ENCODE measurements at regions not wholly inside any gene's neighbourhood (a gene's known extent, or its start where the extent isn't known, plus 50 kb on each side); places are given as distances from the start of the nearest gene placed in this dataset.

DNA sequence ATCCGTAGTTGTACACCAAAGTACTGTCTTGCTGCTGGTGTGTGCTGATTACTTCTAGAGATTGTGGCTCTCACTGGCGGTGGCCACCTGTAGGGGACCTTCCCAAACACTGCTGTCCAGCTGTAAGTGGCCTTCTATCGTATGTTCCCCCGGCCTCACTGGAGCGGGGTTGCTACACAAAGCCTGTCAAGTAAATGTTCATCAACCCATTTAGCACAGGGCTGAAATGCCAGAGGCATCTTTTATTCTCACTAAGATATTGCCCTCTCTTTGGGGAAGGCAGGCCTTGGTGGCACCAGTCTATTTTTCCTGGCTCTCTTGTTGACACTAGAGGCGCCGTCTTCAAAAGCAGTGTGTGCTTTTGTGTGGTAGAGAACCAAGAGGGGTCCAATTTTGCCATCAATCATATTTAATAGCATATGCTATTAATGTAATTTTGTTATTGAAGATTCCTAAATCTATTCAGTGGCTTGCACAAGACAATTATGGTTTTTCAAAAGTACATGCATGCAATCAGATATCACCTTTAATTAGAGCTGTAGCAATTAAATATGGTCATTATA, 514.4 kb upstream of the SALL1 start:
- no peak overlapping the region for H2AFZ ChIP-seq (ENCODE audit: low read length, unreplicated experiment)
- H3K79me2 ChIP-seq (ENCODE audit: control insufficient read depth, insufficient read depth, low read length, unreplicated experiment), result no peaks in the 10 kb centered on the region
- no peaks in the 10 kb centered on the region for H3K36me3 ChIP-seq (ENCODE audit: insufficient read depth, low read length)
- H3K4me3 ChIP-seq (ENCODE audit: low read depth, low read length), result no peak overlapping the region
- no peaks in the 10 kb centered on the region for H3K4me1 ChIP-seq (ENCODE audit: control insufficient read depth, insufficient read depth, low read length, unreplicated experiment)
- H3K27ac ChIP-seq (ENCODE audit: low read depth, low read length), result no peak overlapping the region
- H3K27me3 ChIP-seq (ENCODE audit: insufficient read depth, low read length), result peaks cover 28% of the 10 kb centered on the region

DNA sequence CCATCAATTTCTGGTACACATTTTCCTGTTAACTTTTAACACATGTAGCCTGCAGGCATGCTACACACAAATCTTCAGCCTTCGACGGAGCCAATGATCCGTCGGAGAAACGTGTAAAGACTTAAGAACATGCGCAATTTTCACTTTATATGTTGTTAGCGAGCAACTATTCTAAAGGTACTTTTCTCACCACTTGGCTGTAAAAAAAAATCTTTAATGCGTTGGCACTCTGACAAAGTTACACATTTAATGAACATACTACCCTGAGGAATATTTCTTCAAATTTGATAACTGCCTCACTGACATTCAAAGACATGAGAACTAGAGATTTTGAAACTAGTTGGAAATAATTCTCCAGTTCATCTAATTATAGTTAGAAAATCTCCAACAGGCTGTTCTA, 507.5 kb upstream of the SALL1 start:
- peaks cover 6% of the 10 kb centered on the region; the same call in 1 of the 2 replicates for H3K27me3 ChIP-seq (ENCODE audit: insufficient read depth, low read length)
- H3K4me1 ChIP-seq (ENCODE audit: control insufficient read depth, insufficient read depth, low read length, unreplicated experiment), result no peaks in the 10 kb centered on the region
- no peaks in the 10 kb centered on the region for H3K36me3 ChIP-seq (ENCODE audit: insufficient read depth, low read length)
- no peak overlapping the region for H3K4me3 ChIP-seq (ENCODE audit: low read depth, low read length)
- H3K79me2 ChIP-seq (ENCODE audit: control insufficient read depth, insufficient read depth, low read length, unreplicated experiment), result no peaks in the 10 kb centered on the region
- H3K27ac ChIP-seq (ENCODE audit: low read depth, low read length), result no peak overlapping the region
- no peak overlapping the region for H2AFZ ChIP-seq (ENCODE audit: low read length, unreplicated experiment)

DNA sequence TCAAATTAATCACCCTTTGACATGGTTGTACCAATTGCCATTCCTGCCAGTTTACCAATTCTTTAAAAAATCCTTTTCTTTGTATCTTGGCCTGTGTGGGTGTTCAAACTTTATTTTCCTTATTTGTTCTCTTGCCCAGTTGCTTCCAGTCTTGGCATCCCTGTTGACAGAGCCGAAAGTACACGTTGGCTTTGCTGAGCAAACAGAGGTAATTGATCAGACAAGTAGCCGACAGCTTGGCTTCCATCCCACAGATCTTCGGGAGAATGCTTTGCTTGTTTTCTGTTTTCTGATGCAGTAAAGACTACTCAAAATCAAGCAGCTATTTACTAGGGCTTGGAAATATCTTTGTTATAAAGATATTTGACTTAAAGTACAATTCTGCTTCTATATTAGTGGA, 506.8 kb upstream of the SALL1 start:
- Histone ChIP-seq H3K36me3 (ENCODE audit: insufficient read depth, low read length) (no peaks in the 10 kb centered on the region), H3K79me2 (ENCODE audit: control insufficient read depth, insufficient read depth, low read length, unreplicated experiment) (no peaks in the 10 kb centered on the region), H3K27ac (ENCODE audit: low read depth, low read length) (no peak overlapping the region), H3K27me3 (ENCODE audit: insufficient read depth, low read length) (peaks cover 6% of the 10 kb centered on the region; the same call in 1 of the 2 replicates), H3K4me3 (ENCODE audit: low read depth, low read length) (no peak overlapping the region), H2AFZ (ENCODE audit: low read length, unreplicated experiment) (no peak overlapping the region), H3K4me1 (ENCODE audit: control insufficient read depth, insufficient read depth, low read length, unreplicated experiment) (no peaks in the 10 kb centered on the region)

DNA sequence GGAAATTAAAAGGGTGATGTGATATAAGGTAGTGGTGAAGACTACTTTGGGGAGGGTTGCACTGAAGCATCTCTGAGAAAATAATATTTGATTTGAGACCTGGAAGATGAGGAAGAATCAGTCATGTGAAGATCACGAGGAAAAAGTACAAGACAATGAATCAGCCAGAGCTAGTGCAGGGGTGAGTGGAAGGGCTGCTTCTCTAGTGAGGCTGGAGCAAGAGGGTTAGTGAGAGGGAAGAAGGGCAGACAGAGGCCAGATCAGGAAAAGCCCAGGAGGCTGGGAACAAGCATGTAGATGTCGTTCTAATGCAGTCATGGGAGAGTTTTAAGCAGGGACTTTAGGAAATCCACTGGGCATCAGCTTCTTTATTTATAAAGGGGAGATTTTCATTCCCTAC, 504.2 kb upstream of the SALL1 start:
- no peaks in the 10 kb centered on the region for H3K79me2 ChIP-seq (ENCODE audit: control insufficient read depth, insufficient read depth, low read length, unreplicated experiment)
- peaks cover 7% of the 10 kb centered on the region; the same call in 1 of the 2 replicates for H3K27me3 ChIP-seq (ENCODE audit: insufficient read depth, low read length)
- H3K4me3 ChIP-seq (ENCODE audit: low read depth, low read length), result no peak overlapping the region
- no peaks in the 10 kb centered on the region for H3K36me3 ChIP-seq (ENCODE audit: insufficient read depth, low read length)
- no peak overlapping the region for H3K27ac ChIP-seq (ENCODE audit: low read depth, low read length)
- H2AFZ ChIP-seq (ENCODE audit: low read length, unreplicated experiment), result no peak overlapping the region
- no peaks in the 10 kb centered on the region for H3K4me1 ChIP-seq (ENCODE audit: control insufficient read depth, insufficient read depth, low read length, unreplicated experiment)

DNA sequence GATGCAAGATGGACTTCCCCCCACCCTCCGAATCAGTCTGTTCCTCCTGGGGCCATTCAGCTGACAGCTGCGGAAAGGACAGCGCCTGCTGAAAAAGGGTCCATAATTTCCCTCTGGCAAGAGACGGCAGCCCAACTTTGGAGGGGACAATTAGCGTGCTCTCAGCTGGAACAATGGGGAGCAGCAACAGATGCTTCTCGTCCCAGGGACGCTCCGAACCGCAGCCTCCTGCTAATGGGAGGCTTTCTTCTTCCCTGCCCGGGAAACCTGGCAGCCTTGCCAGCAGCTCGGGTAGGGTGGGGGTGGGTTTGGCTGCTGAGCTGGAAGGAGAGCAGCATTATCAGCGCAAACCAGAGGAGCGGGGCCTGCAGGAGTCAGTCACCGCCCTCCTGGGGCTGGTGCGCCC, 500.0 kb upstream of the SALL1 start:
- Histone ChIP-seq H3K4me3 (ENCODE audit: low read depth, low read length) (no peak overlapping the region), H3K4me1 (ENCODE audit: control insufficient read depth, insufficient read depth, low read length, unreplicated experiment) (no peaks in the 10 kb centered on the region), H3K27me3 (ENCODE audit: insufficient read depth, low read length) (peaks cover 8% of the 10 kb centered on the region; the same call in 1 of the 2 replicates), H3K79me2 (ENCODE audit: control insufficient read depth, insufficient read depth, low read length, unreplicated experiment) (no peaks in the 10 kb centered on the region), H2AFZ (ENCODE audit: low read length, unreplicated experiment) (no peak overlapping the region), H3K36me3 (ENCODE audit: insufficient read depth, low read length) (no peaks in the 10 kb centered on the region), H3K27ac (ENCODE audit: low read depth, low read length) (no peak overlapping the region)

DNA sequence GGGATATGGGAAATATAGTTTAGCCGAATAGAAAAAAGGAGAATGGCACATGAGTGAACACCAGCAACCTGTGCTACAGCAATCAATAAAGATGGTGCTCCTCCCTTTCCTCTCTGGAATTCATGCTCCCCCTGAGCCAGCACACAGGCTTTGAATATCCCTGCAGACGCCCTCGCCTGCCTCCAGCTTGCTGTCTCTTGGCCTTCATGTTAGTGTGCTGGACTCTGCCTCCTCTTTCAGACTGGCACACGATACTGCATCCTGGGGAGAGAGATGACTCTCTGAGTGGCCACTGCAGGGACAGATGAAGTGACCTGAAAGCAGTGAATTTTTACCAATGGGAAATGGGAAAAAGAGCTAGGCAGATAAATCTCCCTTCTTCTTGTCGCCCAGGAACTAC, 498.6 kb upstream of the SALL1 start:
- Histone ChIP-seq H3K27ac (ENCODE audit: low read depth, low read length) (no peak overlapping the region), H3K4me1 (ENCODE audit: control insufficient read depth, insufficient read depth, low read length, unreplicated experiment) (no peaks in the 10 kb centered on the region), H3K36me3 (ENCODE audit: insufficient read depth, low read length) (no peaks in the 10 kb centered on the region), H3K79me2 (ENCODE audit: control insufficient read depth, insufficient read depth, low read length, unreplicated experiment) (no peaks in the 10 kb centered on the region), H2AFZ (ENCODE audit: low read length, unreplicated experiment) (no peak overlapping the region), H3K4me3 (ENCODE audit: low read depth, low read length) (no peak overlapping the region), H3K27me3 (ENCODE audit: insufficient read depth, low read length) (peaks cover 8% of the 10 kb centered on the region; the same call in 1 of the 2 replicates)

DNA sequence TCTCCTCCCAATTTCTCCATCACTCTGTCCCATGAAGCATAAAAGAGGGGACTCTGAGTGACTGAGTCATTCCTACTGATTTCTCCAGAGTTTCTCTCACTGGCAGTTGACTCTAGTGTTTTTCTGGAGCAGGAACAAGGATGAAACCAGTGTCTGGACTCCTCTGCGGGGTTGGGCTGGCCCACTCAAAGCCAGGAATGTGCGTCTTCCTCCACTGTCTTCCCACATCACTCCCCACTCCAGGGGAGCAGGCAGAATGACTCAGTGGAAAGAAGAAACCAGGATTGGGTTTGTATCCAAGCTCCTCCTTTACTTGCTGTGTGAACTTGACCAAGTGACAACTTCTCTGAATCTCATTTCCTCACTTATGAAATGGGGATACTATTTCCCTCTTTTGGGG, 497.5 kb upstream of the SALL1 start:
- H3K4me1 ChIP-seq (ENCODE audit: control insufficient read depth, insufficient read depth, low read length, unreplicated experiment), result no peaks in the 10 kb centered on the region
- H3K36me3 ChIP-seq (ENCODE audit: insufficient read depth, low read length), result no peaks in the 10 kb centered on the region
- no peak overlapping the region for H3K27ac ChIP-seq (ENCODE audit: low read depth, low read length)
- H3K4me3 ChIP-seq (ENCODE audit: low read depth, low read length), result no peak overlapping the region
- no peaks in the 10 kb centered on the region for H3K79me2 ChIP-seq (ENCODE audit: control insufficient read depth, insufficient read depth, low read length, unreplicated experiment)
- peaks cover 8% of the 10 kb centered on the region; the same call in 1 of the 2 replicates for H3K27me3 ChIP-seq (ENCODE audit: insufficient read depth, low read length)
- no peak overlapping the region for H2AFZ ChIP-seq (ENCODE audit: low read length, unreplicated experiment)

DNA sequence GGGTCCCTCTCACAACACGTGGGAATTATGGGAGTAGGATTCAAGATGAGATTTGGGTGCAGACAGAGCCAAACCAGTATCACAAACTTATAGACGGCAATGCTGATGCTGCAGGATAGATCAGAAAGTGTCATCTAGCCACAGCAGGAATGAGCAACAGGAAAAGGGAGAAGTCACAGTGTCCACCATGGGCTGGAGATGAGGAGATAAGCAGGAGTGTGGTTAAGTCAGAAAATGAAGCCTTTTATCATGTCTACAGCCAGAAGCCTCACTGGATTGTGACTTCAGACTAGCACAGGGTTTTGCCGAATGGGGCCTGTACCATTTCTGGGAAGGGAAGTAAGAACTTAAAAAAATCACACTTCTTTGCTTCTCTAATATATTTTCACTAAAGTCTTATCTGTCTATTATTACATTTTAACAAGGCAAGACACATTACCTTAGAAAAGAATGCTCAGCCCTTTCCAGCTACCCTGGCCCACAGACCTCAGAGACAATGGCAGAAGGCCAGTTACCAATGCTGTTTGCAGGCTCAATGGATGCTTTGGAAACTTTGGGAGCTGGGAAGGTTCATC, 490.2 kb upstream of the SALL1 start:
- Histone ChIP-seq H3K27me3 (ENCODE audit: insufficient read depth, low read length) (no peaks in the 10 kb centered on the region), H3K4me3 (ENCODE audit: low read depth, low read length) (no peak overlapping the region), H3K4me1 (ENCODE audit: control insufficient read depth, insufficient read depth, low read length, unreplicated experiment) (no peaks in the 10 kb centered on the region), H2AFZ (ENCODE audit: low read length, unreplicated experiment) (no peak overlapping the region), H3K79me2 (ENCODE audit: control insufficient read depth, insufficient read depth, low read length, unreplicated experiment) (no peaks in the 10 kb centered on the region), H3K27ac (ENCODE audit: low read depth, low read length) (no peak overlapping the region), H3K36me3 (ENCODE audit: insufficient read depth, low read length) (no peaks in the 10 kb centered on the region)

DNA sequence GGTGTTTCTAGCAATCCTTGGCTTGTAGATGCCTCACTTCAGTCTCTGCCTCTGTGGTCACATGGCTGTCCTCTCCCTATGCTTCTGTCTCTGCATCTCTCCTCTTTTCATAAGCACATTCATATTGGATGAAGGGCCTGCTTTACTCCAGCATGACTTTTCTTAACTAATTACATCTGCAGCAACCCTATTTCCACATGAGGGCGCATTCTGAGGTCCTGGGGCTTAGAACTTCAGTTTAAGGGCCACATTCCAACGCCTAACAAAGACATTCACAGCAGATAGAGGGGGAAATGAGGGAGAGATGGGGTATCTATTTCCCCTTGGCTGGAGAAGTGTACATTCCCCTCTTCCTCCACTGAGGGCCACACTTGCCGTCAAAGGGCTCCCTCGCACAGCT, 489.1 kb upstream of the SALL1 start:
- Histone ChIP-seq H3K4me3 (ENCODE audit: low read depth, low read length) (no peak overlapping the region), H3K79me2 (ENCODE audit: control insufficient read depth, insufficient read depth, low read length, unreplicated experiment) (no peaks in the 10 kb centered on the region), H3K36me3 (ENCODE audit: insufficient read depth, low read length) (no peaks in the 10 kb centered on the region), H3K4me1 (ENCODE audit: control insufficient read depth, insufficient read depth, low read length, unreplicated experiment) (no peaks in the 10 kb centered on the region), H3K27ac (ENCODE audit: low read depth, low read length) (no peak overlapping the region), H3K27me3 (ENCODE audit: insufficient read depth, low read length) (no peaks in the 10 kb centered on the region), H2AFZ (ENCODE audit: low read length, unreplicated experiment) (no peak overlapping the region)

DNA sequence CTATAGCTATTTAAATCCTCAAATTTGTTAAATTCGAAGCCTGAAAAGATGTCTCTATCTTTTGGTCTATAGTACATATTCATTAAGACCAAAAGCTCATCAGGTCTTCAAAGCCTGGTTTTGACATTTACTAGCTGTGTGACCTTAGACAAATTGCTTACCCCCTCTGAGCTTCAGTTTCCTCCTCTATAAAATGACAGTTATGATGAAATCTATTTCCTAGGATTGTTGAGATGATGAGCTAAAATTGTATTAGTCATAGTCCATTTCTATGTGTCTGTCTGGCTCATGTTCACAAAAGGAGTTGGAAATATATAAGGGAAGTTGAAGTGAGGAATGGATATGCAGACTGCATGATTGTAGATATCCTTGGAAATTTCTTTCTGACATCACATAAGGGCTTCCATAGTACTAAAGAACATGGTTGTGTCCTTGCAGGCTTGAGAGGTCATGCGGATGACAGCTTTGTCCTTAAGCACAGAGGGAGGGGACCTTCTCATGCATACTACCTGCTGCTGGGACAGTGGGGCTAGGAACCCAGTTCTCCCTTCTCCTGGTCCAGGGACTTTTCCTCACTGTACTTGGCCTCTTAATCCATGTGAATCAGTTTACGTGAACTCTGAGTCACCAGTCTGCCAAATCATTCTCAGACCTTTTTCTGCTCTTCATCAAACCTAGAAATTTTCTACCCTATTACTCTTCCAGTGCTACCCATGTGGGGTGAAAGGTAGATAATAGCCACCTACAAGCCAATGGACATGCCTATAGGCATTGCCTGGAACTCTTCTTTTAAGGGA, 487.5 kb upstream of the SALL1 start:
- Histone ChIP-seq H3K79me2 (ENCODE audit: control insufficient read depth, insufficient read depth, low read length, unreplicated experiment) (no peaks in the 10 kb centered on the region), H2AFZ (ENCODE audit: low read length, unreplicated experiment) (no peak overlapping the region), H3K36me3 (ENCODE audit: insufficient read depth, low read length) (no peaks in the 10 kb centered on the region), H3K4me3 (ENCODE audit: low read depth, low read length) (no peak overlapping the region), H3K27ac (ENCODE audit: low read depth, low read length) (no peak overlapping the region), H3K4me1 (ENCODE audit: control insufficient read depth, insufficient read depth, low read length, unreplicated experiment) (no peaks in the 10 kb centered on the region), H3K27me3 (ENCODE audit: insufficient read depth, low read length) (no peaks in the 10 kb centered on the region)

DNA sequence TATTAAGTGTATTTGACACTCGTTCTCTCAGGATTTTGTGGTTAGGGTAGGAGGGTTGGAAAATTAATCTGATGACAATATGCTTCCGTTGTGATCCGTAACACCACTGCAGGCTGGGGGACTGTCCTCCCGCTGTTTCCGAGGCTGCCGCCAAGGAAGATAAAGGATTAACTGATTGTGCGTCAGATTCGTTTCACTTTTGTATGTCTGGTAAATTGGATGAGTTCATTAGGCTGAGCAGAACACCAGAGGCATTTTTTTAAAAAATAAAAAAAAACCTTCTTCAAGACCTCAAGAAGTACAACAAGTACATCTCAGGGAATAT, 486.7 kb upstream of the SALL1 start:
- H3K36me3 ChIP-seq (ENCODE audit: insufficient read depth, low read length), result no peaks in the 10 kb centered on the region
- H3K79me2 ChIP-seq (ENCODE audit: control insufficient read depth, insufficient read depth, low read length, unreplicated experiment), result no peaks in the 10 kb centered on the region
- no peak overlapping the region for H2AFZ ChIP-seq (ENCODE audit: low read length, unreplicated experiment)
- no peak overlapping the region for H3K4me3 ChIP-seq (ENCODE audit: low read depth, low read length)
- no peaks in the 10 kb centered on the region for H3K4me1 ChIP-seq (ENCODE audit: control insufficient read depth, insufficient read depth, low read length, unreplicated experiment)
- H3K27me3 ChIP-seq (ENCODE audit: insufficient read depth, low read length), result no peaks in the 10 kb centered on the region
- no peak overlapping the region for H3K27ac ChIP-seq (ENCODE audit: low read depth, low read length)
